ENCODE measurements at regions not wholly inside any gene's neighbourhood (a gene's known extent, or its start where the extent isn't known, plus 50 kb on each side); places are given as distances from the start of the nearest gene placed in this dataset.
"Not testable (repeated sequence)": the region's sequence is repeated elsewhere in the genome, so short reads cannot be mapped to it uniquely, and the experiment has no call there.

DNA sequence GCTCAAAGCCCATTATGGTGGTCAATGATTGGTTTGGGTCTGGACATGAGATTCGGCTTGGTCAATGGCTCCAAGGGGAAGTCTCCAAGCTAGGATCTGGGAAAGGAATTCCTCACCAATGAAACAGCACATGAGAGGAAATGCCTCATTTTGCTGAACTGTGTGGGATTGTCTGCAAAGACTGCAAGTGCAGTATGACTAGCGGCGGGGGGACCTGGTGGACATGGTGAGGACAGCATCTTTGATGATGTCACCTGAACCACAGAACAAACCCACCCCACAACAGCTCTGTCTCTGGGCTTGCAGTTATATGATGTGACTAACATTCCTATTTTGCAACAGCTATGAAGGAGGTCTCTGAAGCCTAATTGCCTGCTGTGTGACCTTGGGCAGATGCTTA is 50.6 kb upstream of the NKD1 start:
- no peaks in the 10 kb centered on the region for H3K36me3 ChIP-seq (ENCODE audit: control insufficient read depth in 1 of 2, insufficient read depth in 2 of 2, low read length in 1 of 2)
- H3K9me3 ChIP-seq (ENCODE audit: control insufficient read depth, low read length): no peaks in the 10 kb centered on the region
- DNase-seq (peak in 1 of 2 donors; percentile 68), ATAC-seq (ENCODE audit: low FRiP score) (peak; percentile 38)
- 21 to 33% methylated on average over 3 of the region's 3 CpGs for WGBS, 2 donors
- intact Hi-C loops (cut with DNase I): loop anchor here in 1 of 2 donors (5.0 kb wide), 1 partner anchor 125 kb away; no protein-coding TSS in a partner anchor
- H3K4me3 ChIP-seq (ENCODE audit: low read length in 2 of 2): no peak overlapping the region
- no peaks in the 10 kb centered on the region for H3K27me3 ChIP-seq (ENCODE audit: control insufficient read depth in 1 of 2, insufficient read depth in 2 of 2, low read length in 1 of 2)
- H3K4me1 ChIP-seq (ENCODE audit: control insufficient read depth in 1 of 2, insufficient read depth in 2 of 2, low read length in 2 of 2): peaks cover 6 to 7% of the 10 kb centered on the region in 2 donors
- peak overlapping the region; percentile 90 to 99 for H3K27ac ChIP-seq (ENCODE audit: low read depth in 1 of 2, low read length in 2 of 2)

DNA sequence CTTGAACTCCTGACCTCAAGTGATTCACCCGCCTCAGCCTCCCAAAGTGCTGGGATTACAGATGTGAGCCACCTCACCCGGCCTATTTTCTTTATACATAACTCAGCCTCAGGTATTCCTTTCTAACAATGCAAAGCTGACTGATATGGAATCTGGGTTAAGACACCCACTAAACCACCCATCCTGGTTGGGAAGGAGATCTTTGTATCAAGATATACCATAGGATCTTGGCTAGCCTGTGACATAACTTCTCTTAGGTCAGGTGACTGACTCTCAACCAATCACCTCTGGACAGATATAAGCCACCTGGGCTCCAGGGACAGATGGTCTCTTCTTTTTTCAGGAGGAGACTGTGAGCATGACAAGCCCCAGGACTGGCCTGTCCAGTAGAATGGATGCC is 51.2 kb upstream of the NKD1 start:
- 91 to 96% methylated on average over 2 of the region's 2 CpGs for WGBS, 2 donors
- H3K27me3 ChIP-seq (ENCODE audit: control insufficient read depth in 1 of 2, insufficient read depth in 2 of 2, low read length in 1 of 2): no peaks in the 10 kb centered on the region
- H3K4me3 ChIP-seq (ENCODE audit: low read length in 2 of 2): no peak overlapping the region
- H3K4me1 ChIP-seq (ENCODE audit: control insufficient read depth in 1 of 2, insufficient read depth in 2 of 2, low read length in 2 of 2): peaks cover 6 to 7% of the 10 kb centered on the region in 2 donors
- H3K27ac ChIP-seq (ENCODE audit: low read depth in 1 of 2, low read length in 2 of 2): peak overlapping the region; percentile 28 to 90
- no peaks in the 10 kb centered on the region for H3K36me3 ChIP-seq (ENCODE audit: control insufficient read depth in 1 of 2, insufficient read depth in 2 of 2, low read length in 1 of 2)
- intact Hi-C loops (cut with DNase I): loop anchor here in 1 of 2 donors (5.0 kb wide), 1 partner anchor 125 kb away; no protein-coding TSS in a partner anchor
- no peak for ATAC-seq (ENCODE audit: low FRiP score)
- DNase-seq: no peak
- H3K9me3 ChIP-seq (ENCODE audit: control insufficient read depth, low read length): no peaks in the 10 kb centered on the region

DNA sequence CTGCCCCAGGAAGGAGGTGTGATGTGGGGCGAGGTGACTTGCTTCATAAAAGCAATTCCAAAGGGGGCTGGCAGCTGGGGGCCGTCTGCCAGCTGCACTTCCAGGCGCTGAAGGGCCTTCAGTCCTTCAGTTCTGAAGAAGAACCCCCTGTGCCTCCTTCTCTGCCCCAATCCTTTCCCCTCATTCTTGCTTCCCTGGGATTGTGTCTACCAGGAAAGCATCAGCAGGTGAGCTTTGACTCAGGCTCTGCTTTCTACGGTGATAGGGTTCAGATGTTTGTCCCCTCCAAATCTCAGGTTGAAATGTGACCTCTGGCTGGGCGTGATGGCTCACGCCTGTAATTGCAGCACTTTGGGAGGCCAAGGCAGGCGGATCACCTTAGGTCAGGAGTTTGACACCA is 52.5 kb upstream of the NKD1 start:
- 93 to 96% methylated on average over 7 of the region's 7 CpGs for WGBS, 2 donors
- H3K9me3 ChIP-seq (ENCODE audit: control insufficient read depth, low read length): no peaks in the 10 kb centered on the region
- ATAC-seq (ENCODE audit: low FRiP score) (no peak), DNase-seq (no peak)
- H3K4me1 ChIP-seq (ENCODE audit: control insufficient read depth in 1 of 2, insufficient read depth in 2 of 2, low read length in 2 of 2): peaks cover 3 to 7% of the 10 kb centered on the region in 2 donors
- no peak overlapping the region for H3K4me3 ChIP-seq (ENCODE audit: low read length in 2 of 2)
- H3K36me3 ChIP-seq (ENCODE audit: control insufficient read depth in 1 of 2, insufficient read depth in 2 of 2, low read length in 1 of 2): no peaks in the 10 kb centered on the region
- H3K27me3 ChIP-seq (ENCODE audit: control insufficient read depth in 1 of 2, insufficient read depth in 2 of 2, low read length in 1 of 2): no peaks in the 10 kb centered on the region
- intact Hi-C loops (cut with DNase I): loop anchor here in 1 of 2 donors (5.0 kb wide), 1 partner anchor 123 kb away; no protein-coding TSS in a partner anchor
- no peak overlapping the region for H3K27ac ChIP-seq (ENCODE audit: low read depth in 1 of 2, low read length in 2 of 2)

DNA sequence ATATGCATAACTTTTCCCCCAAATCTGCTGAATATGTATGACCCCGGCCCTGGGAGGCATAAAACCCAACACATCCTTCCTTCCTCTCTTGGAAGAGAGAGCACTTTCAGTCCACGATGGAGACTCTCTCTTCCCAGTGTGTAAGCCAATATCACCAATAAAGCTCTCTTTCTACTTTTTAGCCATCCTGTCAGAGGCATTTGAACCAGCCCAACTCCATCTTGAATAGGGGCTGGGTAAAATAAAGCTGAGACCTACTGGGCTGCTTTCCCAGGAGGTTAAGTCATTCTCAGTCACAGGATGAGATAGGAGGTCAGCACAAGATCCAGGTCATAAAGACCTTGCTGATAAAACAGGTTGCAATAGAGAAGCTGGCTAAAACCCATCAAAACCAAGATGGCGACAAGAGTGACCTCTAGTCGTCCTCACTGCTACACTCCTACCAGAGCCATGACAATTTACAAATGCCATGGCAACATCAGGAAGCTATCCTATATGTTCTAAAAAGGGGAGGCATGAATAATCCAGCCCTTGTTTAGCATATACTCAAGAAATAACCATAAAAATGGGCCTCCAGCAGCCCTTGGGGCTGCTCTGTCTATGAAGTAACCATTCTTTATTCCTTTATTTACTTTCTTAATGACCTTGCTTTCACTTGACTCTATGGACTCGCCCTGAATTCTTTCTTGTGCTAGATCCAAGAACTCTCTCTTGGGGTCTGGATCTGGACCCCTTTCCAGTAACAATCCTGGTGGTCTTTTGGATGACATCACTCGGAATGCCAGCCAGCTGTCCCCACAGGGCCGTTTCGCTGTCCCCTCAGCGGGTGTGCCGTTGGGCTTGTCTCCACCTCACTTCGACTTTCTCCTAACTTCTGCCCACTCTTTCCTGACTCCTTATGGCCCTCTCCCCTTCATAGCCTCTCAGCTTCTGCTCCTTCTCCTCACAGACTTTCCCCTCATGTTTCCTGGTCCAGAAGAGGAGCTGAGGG is 53.4 kb upstream of the NKD1 start:
- intact Hi-C loops (cut with DNase I): loop anchor here in 1 of 2 donors (5.0 kb wide), 1 partner anchor 122 kb away; no protein-coding TSS in a partner anchor
- H3K9me3 ChIP-seq (ENCODE audit: control insufficient read depth, low read length): no peaks in the 10 kb centered on the region
- ATAC-seq (ENCODE audit: low FRiP score) (no peak), DNase-seq (no peak)
- H3K27me3 ChIP-seq (ENCODE audit: control insufficient read depth in 1 of 2, insufficient read depth in 2 of 2, low read length in 1 of 2): no peaks in the 10 kb centered on the region
- no peak overlapping the region for H3K4me3 ChIP-seq (ENCODE audit: low read length in 2 of 2)
- peaks cover 3 to 5% of the 10 kb centered on the region in 2 donors for H3K4me1 ChIP-seq (ENCODE audit: control insufficient read depth in 1 of 2, insufficient read depth in 2 of 2, low read length in 2 of 2)
- H3K36me3 ChIP-seq (ENCODE audit: control insufficient read depth in 1 of 2, insufficient read depth in 2 of 2, low read length in 1 of 2): no peaks in the 10 kb centered on the region
- 86 to 89% methylated on average over 11 of the region's 11 CpGs for WGBS, 2 donors
- H3K27ac ChIP-seq (ENCODE audit: low read depth in 1 of 2, low read length in 2 of 2): no peak overlapping the region

DNA sequence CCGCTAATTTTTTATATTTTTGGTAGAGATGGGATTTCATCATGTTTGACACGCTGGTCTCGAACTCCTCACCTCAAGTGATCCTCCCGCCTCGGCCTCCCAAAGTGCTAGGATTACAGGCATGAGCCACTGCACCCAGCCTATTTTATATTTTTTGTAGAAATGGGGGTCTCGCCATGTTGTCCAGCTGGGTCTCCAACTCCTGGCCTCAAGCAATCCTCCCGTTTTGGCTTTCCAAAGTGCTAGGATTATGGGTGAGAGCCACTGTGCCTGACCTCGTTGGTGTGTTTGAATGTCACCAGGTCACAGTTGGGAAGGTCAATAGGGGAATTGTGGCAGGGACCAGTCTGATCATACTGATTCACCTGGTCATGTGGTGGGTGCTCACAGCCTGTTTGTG is 56.7 kb upstream of the NKD1 start:
- intact Hi-C loops (cut with DNase I): no loop called here
- no peak for ATAC-seq (ENCODE audit: low FRiP score)

DNA sequence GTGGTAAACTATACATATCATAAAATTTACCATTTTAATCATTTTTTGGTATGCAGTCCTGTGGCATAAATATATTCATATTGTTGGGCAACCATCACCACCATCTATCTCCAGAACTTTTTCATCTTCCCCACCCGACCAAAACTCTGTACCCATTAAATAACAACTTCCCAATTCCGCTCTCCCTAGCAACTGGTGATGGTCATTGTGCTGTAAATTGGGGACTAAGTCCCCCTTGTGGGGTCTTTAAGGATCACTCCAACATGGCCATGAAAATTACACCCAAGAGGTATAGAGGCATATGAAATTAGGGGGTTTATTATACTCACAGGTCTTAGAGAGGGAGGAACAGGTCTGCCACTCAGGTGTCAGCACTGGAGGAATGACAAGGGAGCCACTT is 57.4 kb upstream of the NKD1 start:
- no peak overlapping the region for H3K4me3 ChIP-seq (ENCODE audit: low read length in 2 of 2)
- intact Hi-C loops (cut with DNase I): no loop called here
- no peaks in the 10 kb centered on the region for H3K36me3 ChIP-seq (ENCODE audit: control insufficient read depth in 1 of 2, insufficient read depth in 2 of 2, low read length in 1 of 2)
- H3K9me3 ChIP-seq (ENCODE audit: control insufficient read depth, low read length): no peaks in the 10 kb centered on the region
- H3K4me1 ChIP-seq (ENCODE audit: control insufficient read depth in 1 of 2, insufficient read depth in 2 of 2, low read length in 2 of 2): no peaks in the 10 kb centered on the region
- DNase-seq (no peak), ATAC-seq (ENCODE audit: low FRiP score) (no peak)
- 96 to 97% methylated on average over 2 of the region's 2 CpGs for WGBS, 2 donors
- H3K27me3 ChIP-seq (ENCODE audit: control insufficient read depth in 1 of 2, insufficient read depth in 2 of 2, low read length in 1 of 2): no peaks in the 10 kb centered on the region
- no peak overlapping the region for H3K27ac ChIP-seq (ENCODE audit: low read depth in 1 of 2, low read length in 2 of 2)

More for the DNA sequence above, 56.7 kb upstream of the NKD1 start:
- Histone ChIP-seq H3K4me1 (ENCODE audit: control insufficient read depth in 1 of 2, insufficient read depth in 2 of 2, low read length in 2 of 2) (no peaks in the 10 kb centered on the region), H3K36me3 (ENCODE audit: control insufficient read depth in 1 of 2, insufficient read depth in 2 of 2, low read length in 1 of 2) (no peaks in the 10 kb centered on the region), H3K27me3 (ENCODE audit: control insufficient read depth in 1 of 2, insufficient read depth in 2 of 2, low read length in 1 of 2) (no peaks in the 10 kb centered on the region), H3K27ac (ENCODE audit: low read depth in 1 of 2, low read length in 2 of 2) (no peak overlapping the region), H3K9me3 (ENCODE audit: control insufficient read depth, low read length) (no peaks in the 10 kb centered on the region), H3K4me3 (ENCODE audit: low read length in 2 of 2) (no peak overlapping the region)
- 96 to 97% methylated on average over 8 of the region's 8 CpGs for WGBS, 2 donors
- DNase-seq: no peak

DNA sequence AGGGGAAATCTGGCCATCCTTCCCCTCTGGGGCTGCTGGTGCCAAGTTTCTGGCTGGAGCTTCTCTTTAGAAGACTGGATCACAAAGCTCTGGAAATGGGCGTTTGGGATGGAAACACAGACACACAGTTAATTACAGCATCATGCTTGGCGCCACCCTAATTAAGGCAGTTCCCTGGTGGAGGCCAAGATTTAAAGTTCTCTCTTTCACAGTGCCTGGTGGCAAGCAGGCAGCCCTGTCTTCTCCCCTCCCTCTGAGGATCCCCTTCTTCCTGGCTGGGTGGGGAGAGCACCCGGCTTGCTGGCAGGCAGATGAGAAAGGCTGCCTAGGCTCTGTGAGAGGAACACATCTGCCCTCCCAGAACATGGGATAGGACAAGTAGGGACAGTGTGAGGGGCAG is 59.0 kb upstream of the NKD1 start:
- WGBS, 2 donors: 79 to 92% methylated on average over 3 of the region's 3 CpGs
- no peak overlapping the region for H3K27ac ChIP-seq (ENCODE audit: low read depth in 1 of 2, low read length in 2 of 2)
- intact Hi-C loops (cut with DNase I): no loop called here
- ATAC-seq (ENCODE audit: low FRiP score) (no peak), DNase-seq (no peak)
- no peaks in the 10 kb centered on the region for H3K36me3 ChIP-seq (ENCODE audit: control insufficient read depth in 1 of 2, insufficient read depth in 2 of 2, low read length in 1 of 2)
- H3K4me1 ChIP-seq (ENCODE audit: control insufficient read depth in 1 of 2, insufficient read depth in 2 of 2, low read length in 2 of 2): no peaks in the 10 kb centered on the region
- H3K9me3 ChIP-seq (ENCODE audit: control insufficient read depth, low read length): peaks cover 2% of the 10 kb centered on the region
- H3K4me3 ChIP-seq (ENCODE audit: low read length in 2 of 2): no peak overlapping the region
- H3K27me3 ChIP-seq (ENCODE audit: control insufficient read depth in 1 of 2, insufficient read depth in 2 of 2, low read length in 1 of 2): no peaks in the 10 kb centered on the region

DNA sequence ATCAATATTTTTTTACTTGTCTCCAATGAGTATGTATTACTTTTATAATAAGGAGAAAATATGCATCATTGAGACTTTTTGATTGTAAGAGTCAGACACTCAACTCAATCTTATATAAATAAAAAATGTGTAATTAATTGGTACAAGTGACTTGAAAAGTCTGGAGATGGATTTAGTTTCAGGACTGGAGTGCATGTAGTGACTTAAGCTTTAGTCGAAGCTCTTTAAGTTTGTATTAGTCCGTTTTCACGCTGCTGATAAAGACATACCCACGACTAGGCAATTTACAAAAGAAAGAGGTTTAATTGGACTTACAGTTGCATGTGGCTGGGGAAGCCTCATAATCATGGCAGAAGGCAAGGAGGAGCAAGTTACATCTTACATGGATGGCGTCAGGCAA is 60.7 kb upstream of the NKD1 start:
- ATAC-seq (ENCODE audit: low FRiP score) (no peak), DNase-seq (no peak)
- H3K4me3 ChIP-seq (ENCODE audit: low read length in 2 of 2): no peak overlapping the region
- peaks cover 2% of the 10 kb centered on the region for H3K9me3 ChIP-seq (ENCODE audit: control insufficient read depth, low read length)
- intact Hi-C loops (cut with DNase I): no loop called here
- H3K36me3 ChIP-seq (ENCODE audit: control insufficient read depth in 1 of 2, insufficient read depth in 2 of 2, low read length in 1 of 2): no peaks in the 10 kb centered on the region
- no peaks in the 10 kb centered on the region for H3K4me1 ChIP-seq (ENCODE audit: control insufficient read depth in 1 of 2, insufficient read depth in 2 of 2, low read length in 2 of 2)
- WGBS, 2 donors: 84 to 85% methylated on average over 5 of the region's 5 CpGs
- H3K27ac ChIP-seq (ENCODE audit: low read depth in 1 of 2, low read length in 2 of 2): no peak overlapping the region
- no peaks in the 10 kb centered on the region for H3K27me3 ChIP-seq (ENCODE audit: control insufficient read depth in 1 of 2, insufficient read depth in 2 of 2, low read length in 1 of 2)

DNA sequence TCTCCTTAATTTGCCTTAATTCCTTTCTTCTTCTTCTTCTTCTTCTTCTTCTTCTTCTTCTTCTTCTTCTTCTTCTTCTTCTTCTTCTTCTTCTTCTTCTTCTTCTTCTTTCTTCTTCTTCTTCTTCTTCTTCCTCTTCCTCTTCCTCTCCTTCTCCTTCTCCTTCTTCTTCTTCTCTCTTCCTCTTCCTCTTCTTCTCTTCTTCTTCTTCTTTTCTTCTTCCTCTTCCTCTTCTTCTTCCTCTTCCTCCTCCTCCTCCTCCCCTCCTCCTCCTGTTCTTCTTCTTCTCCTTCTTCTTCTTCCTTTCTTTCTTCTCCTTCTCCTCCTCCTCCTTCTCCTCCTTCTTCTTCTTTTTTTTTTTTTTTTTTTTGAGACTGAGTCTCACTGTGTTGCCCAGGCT is 62.0 kb upstream of the NKD1 start:
- H3K27me3 ChIP-seq (ENCODE audit: control insufficient read depth in 1 of 2, insufficient read depth in 2 of 2, low read length in 1 of 2); H3K27ac ChIP-seq (ENCODE audit: low read depth in 1 of 2, low read length in 2 of 2); H3K4me1 ChIP-seq (ENCODE audit: control insufficient read depth in 1 of 2, insufficient read depth in 2 of 2, low read length in 2 of 2); H3K9me3 ChIP-seq (ENCODE audit: control insufficient read depth, low read length); H3K36me3 ChIP-seq (ENCODE audit: control insufficient read depth in 1 of 2, insufficient read depth in 2 of 2, low read length in 1 of 2); H3K4me3 ChIP-seq (ENCODE audit: low read length in 2 of 2); ATAC-seq (ENCODE audit: low FRiP score); DNase-seq; intact Hi-C loops (cut with DNase I): not testable (repeated sequence)

All from aorta (tissue), 5 donors.